ENCODE measurements at regions not wholly inside any gene's neighbourhood (a gene's known extent, or its start where the extent isn't known, plus 50 kb on each side); places are given as distances from the start of the nearest gene placed in this dataset.

DNA sequence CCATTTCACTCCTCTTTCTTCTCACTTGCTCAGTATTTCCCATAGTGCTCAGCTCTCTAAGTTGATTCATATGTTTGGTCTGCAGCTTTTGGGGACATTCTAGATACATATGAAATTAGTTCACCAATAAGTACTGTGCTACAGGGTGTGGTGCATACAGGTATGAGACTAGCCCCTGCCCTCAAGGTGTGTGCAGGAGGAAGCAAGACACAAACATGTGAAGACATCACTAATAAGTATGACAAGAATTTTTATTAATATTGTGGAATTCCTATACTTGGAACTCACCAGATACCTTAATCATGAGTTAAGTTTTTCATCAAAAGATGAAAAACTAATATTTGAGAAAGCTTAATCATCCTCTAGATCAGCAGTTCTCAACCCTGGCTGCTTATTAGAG lies 505.2 kb downstream of the ZNF674 start:
- POLR2A ChIA-PET = no interaction called here
- peak; percentile 32 for FAIRE-seq
- Histone ChIP-seq H3K4me2 (no peak overlapping the region), H3K9me3 (0 out of 3 replicates have a peak, but pooled peaks cover 7% of the 10 kb centered on the region), H3K4me3 (no peak overlapping the region), H3K27ac (no peak overlapping the region), H3K4me1 (no peaks in the 10 kb centered on the region)
- CTCF ChIA-PET = no interaction called here
- ATAC-seq = no peak
- no peak for DNase-seq (ENCODE audit: low read depth in 1 of 2, low spot score in 1 of 2)
- TF ChIP-seq, protein P1, sequence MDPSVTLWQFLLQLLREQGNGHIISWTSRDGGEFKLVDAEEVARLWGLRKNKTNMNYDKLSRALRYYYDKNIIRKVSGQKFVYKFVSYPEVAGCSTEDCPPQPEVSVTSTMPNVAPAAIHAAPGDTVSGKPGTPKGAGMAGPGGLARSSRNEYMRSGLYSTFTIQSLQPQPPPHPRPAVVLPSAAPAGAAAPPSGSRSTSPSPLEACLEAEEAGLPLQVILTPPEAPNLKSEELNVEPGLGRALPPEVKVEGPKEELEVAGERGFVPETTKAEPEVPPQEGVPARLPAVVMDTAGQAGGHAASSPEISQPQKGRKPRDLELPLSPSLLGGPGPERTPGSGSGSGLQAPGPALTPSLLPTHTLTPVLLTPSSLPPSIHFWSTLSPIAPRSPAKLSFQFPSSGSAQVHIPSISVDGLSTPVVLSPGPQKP (IDR thresholded peaks at IDR 0.05; ENCODE audit: low read depth, low read length) = no peak
- TF ChIP-seq BHLHE40 (IDR thresholded peaks at IDR 0.05; ENCODE audit: low read depth, low read length) = no peak
- TF ChIP-seq, protein P2, sequence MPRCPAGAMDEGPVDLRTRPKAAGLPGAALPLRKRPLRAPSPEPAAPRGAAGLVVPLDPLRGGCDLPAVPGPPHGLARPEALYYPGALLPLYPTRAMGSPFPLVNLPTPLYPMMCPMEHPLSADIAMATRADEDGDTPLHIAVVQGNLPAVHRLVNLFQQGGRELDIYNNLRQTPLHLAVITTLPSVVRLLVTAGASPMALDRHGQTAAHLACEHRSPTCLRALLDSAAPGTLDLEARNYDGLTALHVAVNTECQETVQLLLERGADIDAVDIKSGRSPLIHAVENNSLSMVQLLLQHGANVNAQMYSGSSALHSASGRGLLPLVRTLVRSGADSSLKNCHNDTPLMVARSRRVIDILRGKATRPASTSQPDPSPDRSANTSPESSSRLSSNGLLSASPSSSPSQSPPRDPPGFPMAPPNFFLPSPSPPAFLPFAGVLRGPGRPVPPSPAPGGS (IDR thresholded peaks at IDR 0.05) = no peak

DNA sequence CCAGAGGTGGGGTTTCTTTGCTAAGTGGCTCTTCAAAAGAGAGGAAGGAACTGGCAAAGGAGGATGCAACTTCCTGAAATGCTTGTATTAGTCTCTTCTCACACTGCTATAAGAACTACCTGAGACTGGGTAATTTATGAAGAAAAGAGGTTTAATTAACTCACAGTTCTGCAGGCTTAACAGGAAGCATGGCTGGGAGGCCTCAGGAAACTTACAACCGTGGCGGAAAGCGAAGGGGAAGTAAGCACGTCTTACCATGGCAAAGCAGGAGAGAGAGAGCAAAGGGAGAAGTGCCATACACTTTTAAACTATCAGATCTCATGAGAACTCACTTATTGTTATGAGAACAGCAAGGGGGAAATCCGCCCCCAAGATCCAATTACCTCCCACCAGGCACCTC lies 505.7 kb downstream of the ZNF674 start:
- ATAC-seq (no peak), FAIRE-seq (peak; percentile 63), DNase-seq (ENCODE audit: low read depth in 1 of 2, low spot score in 1 of 2) (no peak)
- TF ChIP-seq RCOR1 (IDR thresholded peaks at IDR 0.05; ENCODE audit: low read depth, low read length) = no peak
- TF ChIP-seq, protein P3, sequence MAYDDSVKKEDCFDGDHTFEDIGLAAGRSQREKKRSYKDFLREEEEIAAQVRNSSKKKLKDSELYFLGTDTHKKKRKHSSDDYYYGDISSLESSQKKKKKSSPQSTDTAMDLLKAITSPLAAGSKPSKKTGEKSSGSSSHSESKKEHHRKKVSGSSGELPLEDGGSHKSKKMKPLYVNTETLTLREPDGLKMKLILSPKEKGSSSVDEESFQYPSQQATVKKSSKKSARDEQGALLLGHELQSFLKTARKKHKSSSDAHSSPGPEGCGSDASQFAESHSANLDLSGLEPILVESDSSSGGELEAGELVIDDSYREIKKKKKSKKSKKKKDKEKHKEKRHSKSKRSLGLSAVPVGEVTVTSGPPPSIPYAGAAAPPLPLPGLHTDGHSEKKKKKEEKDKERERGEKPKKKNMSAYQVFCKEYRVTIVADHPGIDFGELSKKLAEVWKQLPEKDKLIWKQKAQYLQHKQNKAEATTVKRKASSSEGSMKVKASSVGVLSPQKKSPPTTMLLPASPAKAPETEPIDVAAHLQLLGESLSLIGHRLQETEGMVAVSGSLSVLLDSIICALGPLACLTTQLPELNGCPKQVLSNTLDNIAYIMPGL (CRISPR knock-in tag; IDR thresholded peaks at IDR 0.05; ENCODE audit: borderline replicate concordance) = no peak
- no peak for TF ChIP-seq NFE2L2 (conservative IDR thresholded peaks at IDR 0.05; ENCODE audit: low read length)
- TF ChIP-seq ZFP36 (IDR thresholded peaks at IDR 0.05; ENCODE audit: borderline replicate concordance, partially characterized antibody) = no peak
- TF ChIP-seq TFCP2L1 (CRISPR knock-in tag; IDR thresholded peaks at IDR 0.05) = no peak
- TF ChIP-seq HOXB5 (CRISPR knock-in tag; IDR thresholded peaks at IDR 0.05) = no peak
- no peak for TF ChIP-seq TP53 (CRISPR knock-in tag; IDR thresholded peaks at IDR 0.05)
- TF ChIP-seq GATA3 (IDR thresholded peaks at IDR 0.05; ENCODE audit: borderline replicate concordance) = no peak
- TF ChIP-seq, protein P4, sequence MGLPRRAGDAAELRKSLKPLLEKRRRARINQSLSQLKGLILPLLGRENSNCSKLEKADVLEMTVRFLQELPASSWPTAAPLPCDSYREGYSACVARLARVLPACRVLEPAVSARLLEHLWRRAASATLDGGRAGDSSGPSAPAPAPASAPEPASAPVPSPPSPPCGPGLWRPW (IDR thresholded peaks at IDR 0.05) = no peak
- TF ChIP-seq CHD4 (IDR thresholded peaks at IDR 0.05; ENCODE audit: borderline replicate concordance) = no peak
- TF ChIP-seq SMC3 (IDR thresholded peaks at IDR 0.05) = no peak
- TF ChIP-seq RNF2 (IDR thresholded peaks at IDR 0.05; ENCODE audit: borderline replicate concordance, low read depth) = no peak
- no peak for TF ChIP-seq EHF (CRISPR knock-in tag; IDR thresholded peaks at IDR 0.05)
- no peak for TF ChIP-seq HOXB13 (CRISPR knock-in tag; IDR thresholded peaks at IDR 0.05; ENCODE audit: low read depth)
- TF ChIP-seq CBX2 (IDR thresholded peaks at IDR 0.05; ENCODE audit: borderline replicate concordance, low read depth) = no peak
- TF ChIP-seq, protein P5, sequence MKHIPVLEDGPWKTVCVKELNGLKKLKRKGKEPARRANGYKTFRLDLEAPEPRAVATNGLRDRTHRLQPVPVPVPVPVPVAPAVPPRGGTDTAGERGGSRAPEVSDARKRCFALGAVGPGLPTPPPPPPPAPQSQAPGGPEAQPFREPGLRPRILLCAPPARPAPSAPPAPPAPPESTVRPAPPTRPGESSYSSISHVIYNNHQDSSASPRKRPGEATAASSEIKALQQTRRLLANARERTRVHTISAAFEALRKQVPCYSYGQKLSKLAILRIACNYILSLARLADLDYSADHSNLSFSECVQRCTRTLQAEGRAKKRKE (CRISPR knock-in tag; IDR thresholded peaks at IDR 0.05; ENCODE audit: low read depth) = no peak
- TF ChIP-seq, protein P6, sequence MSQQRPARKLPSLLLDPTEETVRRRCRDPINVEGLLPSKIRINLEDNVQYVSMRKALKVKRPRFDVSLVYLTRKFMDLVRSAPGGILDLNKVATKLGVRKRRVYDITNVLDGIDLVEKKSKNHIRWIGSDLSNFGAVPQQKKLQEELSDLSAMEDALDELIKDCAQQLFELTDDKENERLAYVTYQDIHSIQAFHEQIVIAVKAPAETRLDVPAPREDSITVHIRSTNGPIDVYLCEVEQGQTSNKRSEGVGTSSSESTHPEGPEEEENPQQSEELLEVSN (IDR thresholded peaks at IDR 0.05; ENCODE audit: borderline replicate concordance, low read depth) = no peak
- TF ChIP-seq, protein P7, sequence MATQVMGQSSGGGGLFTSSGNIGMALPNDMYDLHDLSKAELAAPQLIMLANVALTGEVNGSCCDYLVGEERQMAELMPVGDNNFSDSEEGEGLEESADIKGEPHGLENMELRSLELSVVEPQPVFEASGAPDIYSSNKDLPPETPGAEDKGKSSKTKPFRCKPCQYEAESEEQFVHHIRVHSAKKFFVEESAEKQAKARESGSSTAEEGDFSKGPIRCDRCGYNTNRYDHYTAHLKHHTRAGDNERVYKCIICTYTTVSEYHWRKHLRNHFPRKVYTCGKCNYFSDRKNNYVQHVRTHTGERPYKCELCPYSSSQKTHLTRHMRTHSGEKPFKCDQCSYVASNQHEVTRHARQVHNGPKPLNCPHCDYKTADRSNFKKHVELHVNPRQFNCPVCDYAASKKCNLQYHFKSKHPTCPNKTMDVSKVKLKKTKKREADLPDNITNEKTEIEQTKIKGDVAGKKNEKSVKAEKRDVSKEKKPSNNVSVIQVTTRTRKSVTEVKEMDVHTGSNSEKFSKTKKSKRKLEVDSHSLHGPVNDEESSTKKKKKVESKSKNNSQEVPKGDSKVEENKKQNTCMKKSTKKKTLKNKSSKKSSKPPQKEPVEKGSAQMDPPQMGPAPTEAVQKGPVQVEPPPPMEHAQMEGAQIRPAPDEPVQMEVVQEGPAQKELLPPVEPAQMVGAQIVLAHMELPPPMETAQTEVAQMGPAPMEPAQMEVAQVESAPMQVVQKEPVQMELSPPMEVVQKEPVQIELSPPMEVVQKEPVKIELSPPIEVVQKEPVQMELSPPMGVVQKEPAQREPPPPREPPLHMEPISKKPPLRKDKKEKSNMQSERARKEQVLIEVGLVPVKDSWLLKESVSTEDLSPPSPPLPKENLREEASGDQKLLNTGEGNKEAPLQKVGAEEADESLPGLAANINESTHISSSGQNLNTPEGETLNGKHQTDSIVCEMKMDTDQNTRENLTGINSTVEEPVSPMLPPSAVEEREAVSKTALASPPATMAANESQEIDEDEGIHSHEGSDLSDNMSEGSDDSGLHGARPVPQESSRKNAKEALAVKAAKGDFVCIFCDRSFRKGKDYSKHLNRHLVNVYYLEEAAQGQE (IDR thresholded peaks at IDR 0.05) = no peak
- 0 out of 3 replicates have a peak, but pooled peaks cover 7% of the 10 kb centered on the region for H3K9me3 ChIP-seq
- CTCF ChIA-PET = no interaction called here
- H3K4me3 ChIP-seq = no peak overlapping the region
- H3K4me2 ChIP-seq = no peak overlapping the region
- POLR2A ChIA-PET = no interaction called here
- H3K27ac ChIP-seq = no peak overlapping the region
- WGBS (ENCODE audit: missing lambda C conversion rate) = 84% methylated on average over 5 of the region's 5 CpGs
- no peaks in the 10 kb centered on the region for H3K4me1 ChIP-seq
